ENCODE measurements at regions not wholly inside any gene's neighbourhood (a gene's known extent, or its start where the extent isn't known, plus 50 kb on each side); places are given as distances from the start of the nearest gene placed in this dataset.

DNA sequence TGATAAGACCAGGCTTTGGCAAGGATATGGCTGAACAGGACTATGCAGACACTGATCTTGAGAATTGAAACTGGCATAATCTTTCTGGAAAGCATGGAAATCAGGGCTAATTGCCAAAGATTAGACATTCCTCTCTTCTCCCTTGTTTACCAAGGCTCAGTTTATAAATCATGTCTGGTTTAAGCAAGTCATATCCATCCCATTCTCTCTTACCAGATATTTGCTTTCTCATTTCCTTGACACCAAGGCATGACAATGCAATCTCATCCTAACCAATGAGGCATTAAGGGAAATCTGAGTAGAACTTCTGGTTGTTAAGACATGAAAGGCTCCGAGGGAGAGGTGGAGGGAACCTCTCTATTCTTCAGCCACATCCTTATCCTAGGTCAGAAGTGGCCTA is 110.3 kb upstream of the CEP85L start:
- H3K4me1 ChIP-seq (ENCODE audit: insufficient read depth, low read length): peaks cover 4% of the 10 kb centered on the region
- no peaks in the 10 kb centered on the region for H3K27me3 ChIP-seq (ENCODE audit: insufficient read depth, low read length)
- H3K36me3 ChIP-seq (ENCODE audit: insufficient read depth, low read length): no peaks in the 10 kb centered on the region
- H4K20me1 ChIP-seq (ENCODE audit: insufficient read depth, low read length): no peaks in the 10 kb centered on the region
- TF ChIP-seq, protein P1, sequence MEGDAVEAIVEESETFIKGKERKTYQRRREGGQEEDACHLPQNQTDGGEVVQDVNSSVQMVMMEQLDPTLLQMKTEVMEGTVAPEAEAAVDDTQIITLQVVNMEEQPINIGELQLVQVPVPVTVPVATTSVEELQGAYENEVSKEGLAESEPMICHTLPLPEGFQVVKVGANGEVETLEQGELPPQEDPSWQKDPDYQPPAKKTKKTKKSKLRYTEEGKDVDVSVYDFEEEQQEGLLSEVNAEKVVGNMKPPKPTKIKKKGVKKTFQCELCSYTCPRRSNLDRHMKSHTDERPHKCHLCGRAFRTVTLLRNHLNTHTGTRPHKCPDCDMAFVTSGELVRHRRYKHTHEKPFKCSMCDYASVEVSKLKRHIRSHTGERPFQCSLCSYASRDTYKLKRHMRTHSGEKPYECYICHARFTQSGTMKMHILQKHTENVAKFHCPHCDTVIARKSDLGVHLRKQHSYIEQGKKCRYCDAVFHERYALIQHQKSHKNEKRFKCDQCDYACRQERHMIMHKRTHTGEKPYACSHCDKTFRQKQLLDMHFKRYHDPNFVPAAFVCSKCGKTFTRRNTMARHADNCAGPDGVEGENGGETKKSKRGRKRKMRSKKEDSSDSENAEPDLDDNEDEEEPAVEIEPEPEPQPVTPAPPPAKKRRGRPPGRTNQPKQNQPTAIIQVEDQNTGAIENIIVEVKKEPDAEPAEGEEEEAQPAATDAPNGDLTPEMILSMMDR (IDR thresholded peaks at IDR 0.05; ENCODE audit: extremely low read depth, low read depth, low read length): no peak
- H3K27ac ChIP-seq (ENCODE audit: low read depth, low read length): no peak overlapping the region
- H3K4me2 ChIP-seq (ENCODE audit: insufficient read depth, low read length): no peak overlapping the region
- H3K9me3 ChIP-seq (ENCODE audit: low read depth, low read length): no peaks in the 10 kb centered on the region
- no peak for DNase-seq (ENCODE audit: insufficient read length, low spot score, missing footprints)
- H3K4me3 ChIP-seq (ENCODE audit: insufficient read depth, low read length): no peak overlapping the region
- H2AFZ ChIP-seq (ENCODE audit: low read length): no peak overlapping the region
- no peaks in the 10 kb centered on the region for H3K79me2 ChIP-seq (ENCODE audit: insufficient read depth, low read length)

DNA sequence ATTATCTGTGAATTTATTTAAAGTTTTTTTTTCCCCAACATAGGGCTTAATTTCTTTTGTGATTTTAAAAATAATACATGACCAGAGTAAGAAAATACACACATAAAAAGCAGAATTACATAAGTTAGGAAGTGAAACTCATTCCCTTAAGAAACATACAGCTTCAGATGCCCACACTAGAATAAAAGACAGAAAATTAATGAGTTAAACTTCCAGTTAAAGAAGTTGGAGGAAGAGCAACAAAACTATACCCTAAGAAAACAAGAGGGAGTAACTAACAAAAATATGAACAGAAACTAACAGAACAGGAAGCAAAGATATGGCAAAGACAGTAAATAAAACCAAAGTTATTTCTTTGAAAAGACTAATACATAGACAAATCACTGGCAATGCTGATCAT is 107.6 kb upstream of the CEP85L start:
- Histone ChIP-seq H3K9me3 (ENCODE audit: low read depth, low read length) (no peaks in the 10 kb centered on the region), H3K27ac (ENCODE audit: low read depth, low read length) (no peak overlapping the region), H3K79me2 (ENCODE audit: insufficient read depth, low read length) (no peaks in the 10 kb centered on the region), H3K36me3 (ENCODE audit: insufficient read depth, low read length) (no peaks in the 10 kb centered on the region), H3K4me3 (ENCODE audit: insufficient read depth, low read length) (no peak overlapping the region), H2AFZ (ENCODE audit: low read length) (no peak overlapping the region), H4K20me1 (ENCODE audit: insufficient read depth, low read length) (no peaks in the 10 kb centered on the region), H3K4me2 (ENCODE audit: insufficient read depth, low read length) (no peak overlapping the region), H3K27me3 (ENCODE audit: insufficient read depth, low read length) (no peaks in the 10 kb centered on the region), H3K4me1 (ENCODE audit: insufficient read depth, low read length) (no peaks in the 10 kb centered on the region)
- TF ChIP-seq, protein P1 (IDR thresholded peaks at IDR 0.05; ENCODE audit: extremely low read depth, low read depth, low read length): no peak
- DNase-seq (ENCODE audit: insufficient read length, low spot score, missing footprints): no peak

GRCh38 chr6:118755941-118756646 is 104.7 kb upstream of the CEP85L start:
- H3K27me3 ChIP-seq (ENCODE audit: insufficient read depth, low read length): no peaks in the 10 kb centered on the region
- no peaks in the 10 kb centered on the region for H3K4me1 ChIP-seq (ENCODE audit: insufficient read depth, low read length)
- H4K20me1 ChIP-seq (ENCODE audit: insufficient read depth, low read length): no peaks in the 10 kb centered on the region
- H3K79me2 ChIP-seq (ENCODE audit: insufficient read depth, low read length): no peaks in the 10 kb centered on the region
- no peak overlapping the region for H3K4me3 ChIP-seq (ENCODE audit: insufficient read depth, low read length)
- TF ChIP-seq, protein P1 (IDR thresholded peaks at IDR 0.05; ENCODE audit: extremely low read depth, low read depth, low read length): no peak
- no peak overlapping the region for H2AFZ ChIP-seq (ENCODE audit: low read length)
- no peaks in the 10 kb centered on the region for H3K9me3 ChIP-seq (ENCODE audit: low read depth, low read length)
- no peak overlapping the region for H3K27ac ChIP-seq (ENCODE audit: low read depth, low read length)
- H3K4me2 ChIP-seq (ENCODE audit: insufficient read depth, low read length): no peak overlapping the region
- H3K36me3 ChIP-seq (ENCODE audit: insufficient read depth, low read length): no peaks in the 10 kb centered on the region
- no peak for DNase-seq (ENCODE audit: insufficient read length, low spot score, missing footprints)

DNA sequence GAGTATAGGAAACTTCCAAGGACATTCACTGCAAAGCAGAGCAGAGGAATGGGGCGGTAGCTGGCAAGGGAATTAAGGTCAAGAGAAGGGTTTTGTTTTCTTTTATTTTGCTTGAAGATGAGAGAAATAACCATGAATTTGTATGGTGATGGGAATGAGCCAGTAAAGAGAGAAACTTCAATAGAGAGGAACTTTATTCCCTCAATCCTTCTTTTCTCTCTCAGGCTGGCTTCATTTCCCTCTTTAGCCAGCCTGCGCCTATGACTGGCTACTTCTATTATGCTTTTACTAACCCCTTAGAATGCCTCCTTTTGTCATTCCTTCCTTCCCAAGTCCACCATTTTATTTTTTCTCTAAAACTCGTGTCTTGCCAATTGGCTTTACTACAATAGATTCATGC is 101.4 kb upstream of the CEP85L start:
- H3K4me3 ChIP-seq (ENCODE audit: insufficient read depth, low read length): no peak overlapping the region
- H3K79me2 ChIP-seq (ENCODE audit: insufficient read depth, low read length): no peaks in the 10 kb centered on the region
- H3K4me1 ChIP-seq (ENCODE audit: insufficient read depth, low read length): peaks cover 14% of the 10 kb centered on the region
- DNase-seq (ENCODE audit: insufficient read length, low spot score, missing footprints): no peak
- H3K9me3 ChIP-seq (ENCODE audit: low read depth, low read length): no peaks in the 10 kb centered on the region
- H3K4me2 ChIP-seq (ENCODE audit: insufficient read depth, low read length): no peak overlapping the region
- no peaks in the 10 kb centered on the region for H3K36me3 ChIP-seq (ENCODE audit: insufficient read depth, low read length)
- TF ChIP-seq, protein P1 (IDR thresholded peaks at IDR 0.05; ENCODE audit: extremely low read depth, low read depth, low read length): no peak
- H2AFZ ChIP-seq (ENCODE audit: low read length): no peak overlapping the region
- H3K27ac ChIP-seq (ENCODE audit: low read depth, low read length): no peak overlapping the region
- H4K20me1 ChIP-seq (ENCODE audit: insufficient read depth, low read length): no peaks in the 10 kb centered on the region
- H3K27me3 ChIP-seq (ENCODE audit: insufficient read depth, low read length): no peaks in the 10 kb centered on the region
